VCaP (cell line): ENCODE measurements at regions not wholly inside any gene's neighbourhood (a gene's known extent, or its start where the extent isn't known, plus 50 kb on each side); places are given as distances from the start of the nearest gene placed in this dataset.

Experiments
- H3K27ac ChIP-seq: fragments of 450-650 bp; 2 replicates; pipeline ENCODE4 v1.5.1; 2017
- CTCF ChIP-seq: fragments of 450-650 bp; conservative IDR thresholded peaks from 2 replicates; pipeline ENCODE4 v1.5.1; 2017; ENCODE audit warnings: mild to moderate bottlenecking, moderate library complexity

GRCh38 chr2:22521620-22522019, 863.4 kb upstream of the KLHL29 start:
- no peak overlapping the region for H3K27ac ChIP-seq
- no peak for TF ChIP-seq CTCF

- no peak overlapping the region for H3K27ac ChIP-seq
- TF ChIP-seq CTCF = no peak
Observed at GRCh38 chr2:22525681-22526080, 859.3 kb upstream of the KLHL29 start.

- TF ChIP-seq CTCF = no peak
- no peak overlapping the region for H3K27ac ChIP-seq
Observed at GRCh38 chr2:22530131-22530530, 854.8 kb upstream of the KLHL29 start.

DNA sequence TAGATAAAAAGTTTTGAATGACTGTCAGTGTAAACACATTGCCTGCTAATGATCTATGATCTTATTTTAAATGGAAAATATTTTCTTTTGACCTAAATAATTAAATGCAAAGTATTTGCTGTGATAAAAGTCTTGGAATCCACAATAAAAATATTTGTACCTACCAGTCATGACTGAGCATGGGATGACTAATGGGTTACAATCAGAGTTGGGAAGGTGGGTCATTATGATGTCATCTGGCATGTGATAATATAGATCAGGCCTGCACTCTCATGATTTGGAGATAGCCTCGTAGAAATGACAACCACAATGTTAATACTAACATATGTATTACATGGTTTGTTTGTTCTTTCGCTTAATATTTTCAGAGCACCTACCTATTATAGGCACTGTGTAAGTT, 848.8 kb upstream of the KLHL29 start:
- no peak for TF ChIP-seq CTCF
- no peak overlapping the region for H3K27ac ChIP-seq

DNA sequence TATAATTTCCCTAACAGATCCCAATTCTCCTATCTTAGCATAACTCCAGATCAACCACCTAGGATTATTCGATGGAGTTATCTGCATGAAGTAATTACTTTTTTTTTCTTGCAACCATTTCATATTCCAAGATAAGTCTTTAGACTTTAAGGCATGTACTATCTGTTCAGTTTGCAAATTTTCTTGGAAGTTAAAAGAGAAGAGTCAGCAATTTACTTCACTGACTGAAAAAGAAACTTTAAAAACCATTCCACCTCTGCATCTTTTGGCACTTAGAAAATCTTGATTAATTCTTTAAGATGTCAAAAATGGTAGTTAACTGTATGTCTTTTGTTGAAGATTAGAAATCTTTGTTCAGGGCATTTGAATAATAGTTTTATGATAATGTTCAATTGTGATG, 830.5 kb upstream of the KLHL29 start:
- TF ChIP-seq CTCF = no peak
- no peak overlapping the region for H3K27ac ChIP-seq

GRCh38 chr2:22557406-22557805, 827.6 kb upstream of the KLHL29 start:
- TF ChIP-seq CTCF = no peak
- no peak overlapping the region for H3K27ac ChIP-seq

- H3K27ac ChIP-seq = no peak overlapping the region
- no peak for TF ChIP-seq CTCF
Observed at GRCh38 chr2:22560021-22560420, 825.0 kb upstream of the KLHL29 start.

DNA sequence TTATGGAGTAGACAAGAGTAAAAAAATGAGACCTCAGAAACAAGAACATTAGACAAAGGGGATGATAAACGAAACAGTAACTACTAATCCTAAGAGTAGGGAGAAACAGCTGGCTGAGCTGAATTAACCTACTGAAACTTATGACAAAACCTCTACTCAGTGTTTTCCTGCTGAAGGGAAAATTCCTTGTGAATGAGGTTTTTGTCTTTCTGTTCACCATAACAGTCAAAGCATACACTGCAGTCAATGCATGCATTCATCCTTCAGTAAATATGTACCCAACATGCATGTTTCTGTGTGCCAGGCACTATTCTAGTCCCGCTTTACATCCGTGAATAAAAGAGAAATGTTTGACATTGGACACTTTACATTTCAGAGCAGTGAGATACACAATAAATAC, 805.6 kb upstream of the KLHL29 start:
- H3K27ac ChIP-seq = no peak overlapping the region

More for the DNA sequence above, 805.6 kb upstream of the KLHL29 start:
- no peak for TF ChIP-seq CTCF
